BLaER1 (cell line): ENCODE measurements at regions not wholly inside any gene's neighbourhood (a gene's known extent, or its start where the extent isn't known, plus 50 kb on each side); places are given as distances from the start of the nearest gene placed in this dataset.

ENCODE experiments used
- H3K27ac ChIP-seq: shearing (Covaris generic); formaldehyde crosslinking; 2 replicates; pipeline ENCODE4 v1.8.1; 2022
- H3K27me3 ChIP-seq: shearing (Covaris generic); formaldehyde crosslinking; 2 replicates; pipeline ENCODE4 v1.8.1; 2022
- H3K36me3 ChIP-seq: shearing (Covaris generic); formaldehyde crosslinking; 2 replicates; pipeline ENCODE4 v1.8.1; 2022
- H3K4me1 ChIP-seq: shearing (Covaris generic); formaldehyde crosslinking; 2 replicates; pipeline ENCODE4 v1.8.1; 2022
- H3K4me2 ChIP-seq: shearing (Covaris generic); formaldehyde crosslinking; 2 replicates; pipeline ENCODE4 v1.8.1; 2022
- H3K4me3 ChIP-seq: shearing (Covaris generic); formaldehyde crosslinking; 2 replicates; pipeline ENCODE4 v1.8.1; 2022
- H3K9ac ChIP-seq: shearing (Covaris generic); formaldehyde crosslinking; 2 replicates; pipeline ENCODE4 v1.8.1; 2022
- H3K9me3 ChIP-seq: shearing (Covaris generic); formaldehyde crosslinking; 2 replicates; pipeline ENCODE4 v1.8.1; 2022
- H4K20me1 ChIP-seq: shearing (Covaris generic); formaldehyde crosslinking; 2 replicates; pipeline ENCODE4 v1.8.1; 2022
- Cebpa-rat ChIP-seq: shearing (Covaris generic); IDR thresholded peaks from 2 replicates; pipeline ENCODE4 v1.8.1; 2022

DNA sequence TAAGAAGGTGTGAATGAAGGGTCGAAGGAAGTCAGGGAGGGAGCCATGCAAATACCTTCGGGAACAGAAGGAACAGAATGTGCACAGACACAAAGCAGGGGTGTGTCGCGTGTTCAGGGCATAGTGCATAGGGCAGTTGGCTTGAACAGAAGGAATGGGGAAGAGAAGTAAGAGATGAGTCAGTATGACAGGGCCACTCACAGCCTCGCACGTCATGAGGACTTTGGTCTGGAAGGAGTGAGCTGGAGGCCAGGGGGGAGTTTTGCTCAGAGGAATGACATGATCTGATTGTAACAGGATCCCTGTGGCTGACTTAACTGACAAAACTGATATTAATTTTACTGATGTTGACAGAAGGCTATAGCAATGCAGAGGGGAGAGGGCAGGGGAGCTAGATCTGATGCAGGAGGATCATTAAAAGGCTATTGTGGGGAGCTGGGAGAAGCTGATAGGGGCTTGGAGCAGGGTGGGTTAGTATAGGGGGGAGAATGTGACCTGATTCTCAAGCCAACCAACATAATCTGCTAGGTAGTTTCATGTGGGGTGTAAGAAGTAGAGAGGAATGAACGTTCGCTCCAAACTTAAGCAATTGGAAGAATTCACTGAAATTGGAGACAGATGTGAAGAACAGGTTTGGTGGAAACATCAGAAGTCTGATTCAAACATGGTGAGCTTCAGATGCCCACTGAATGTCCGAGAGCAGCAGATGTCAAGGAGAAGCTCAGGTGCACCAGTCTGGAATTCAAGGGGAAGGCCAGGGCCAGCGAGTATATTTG is 60.4 kb upstream of the COPS8 start:
- H3K27ac ChIP-seq: no peak overlapping the region
- TF ChIP-seq Cebpa-rat: no peak
- H3K4me2 ChIP-seq: no peak overlapping the region
- H3K9ac ChIP-seq: no peak overlapping the region
- H3K4me3 ChIP-seq: no peak overlapping the region
- H3K9me3 ChIP-seq: peaks cover 9% of the 10 kb centered on the region
- H4K20me1 ChIP-seq: no peaks in the 10 kb centered on the region
- no peaks in the 10 kb centered on the region for H3K36me3 ChIP-seq
- H3K27me3 ChIP-seq: no peaks in the 10 kb centered on the region
- peaks cover 15% of the 10 kb centered on the region for H3K4me1 ChIP-seq

DNA sequence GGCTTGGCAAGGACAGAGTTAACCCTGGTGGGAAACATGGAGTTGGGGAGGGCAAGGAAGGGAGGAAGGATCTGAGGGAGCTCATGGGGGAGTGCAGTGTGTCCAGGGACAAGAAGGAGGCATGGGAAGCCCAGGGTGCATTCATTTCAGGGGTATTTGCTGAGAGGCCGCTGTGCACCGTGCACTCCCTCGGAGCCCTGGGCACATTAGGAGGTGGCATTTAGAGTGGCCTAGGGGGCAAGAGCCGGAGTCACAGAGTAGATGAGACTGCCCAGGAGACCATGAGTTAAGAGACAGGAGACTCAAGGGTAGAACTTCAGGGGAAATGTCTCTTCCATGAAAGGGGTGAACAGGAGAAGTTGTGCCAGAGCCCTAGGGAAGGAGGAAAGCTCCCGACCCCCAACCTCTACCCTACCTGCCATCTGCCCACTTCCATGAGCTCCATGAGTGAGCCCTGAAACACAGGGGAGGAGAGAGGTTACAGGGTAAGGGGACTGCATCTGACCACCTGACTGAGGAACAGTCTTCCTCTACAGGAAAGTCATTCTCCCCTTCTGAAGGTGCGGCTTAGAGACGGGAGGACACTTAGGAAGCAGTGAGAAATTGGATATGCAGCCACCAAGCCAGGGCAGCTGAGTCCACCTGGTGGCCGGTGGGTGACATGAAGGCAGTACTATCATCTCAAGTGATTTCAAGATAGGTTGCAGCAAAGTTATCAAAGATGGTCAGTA is 58.5 kb upstream of the COPS8 start:
- TF ChIP-seq Cebpa-rat: no peak
- H3K9ac ChIP-seq: no peak overlapping the region
- H3K27ac ChIP-seq: no peak overlapping the region
- peak overlapping the region; percentile 19; the same call in 1 of the 2 replicates for H3K4me2 ChIP-seq
- peaks cover 9% of the 10 kb centered on the region for H3K9me3 ChIP-seq
- H4K20me1 ChIP-seq: no peaks in the 10 kb centered on the region
- no peak overlapping the region for H3K4me3 ChIP-seq
- no peaks in the 10 kb centered on the region for H3K36me3 ChIP-seq
- H3K27me3 ChIP-seq: no peaks in the 10 kb centered on the region
- peaks cover 14% of the 10 kb centered on the region; the same call in 1 of the 2 replicates for H3K4me1 ChIP-seq

DNA sequence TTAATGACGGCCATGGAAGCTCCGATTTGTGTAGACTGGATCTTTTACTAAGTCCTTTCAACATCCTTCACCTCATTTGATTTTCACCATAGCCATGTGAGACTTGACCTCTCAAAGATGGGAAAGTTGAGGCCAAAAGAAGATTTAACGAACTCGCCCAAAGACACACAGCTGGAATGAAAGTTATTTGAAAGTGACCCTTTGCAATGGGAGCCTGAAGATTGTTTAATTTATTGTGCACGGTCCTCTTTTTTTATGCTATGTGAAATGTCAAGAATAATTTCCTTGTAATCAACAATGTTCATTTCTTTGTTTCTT is 58.0 kb upstream of the COPS8 start:
- no peak overlapping the region for H3K4me3 ChIP-seq
- H3K4me1 ChIP-seq: peaks cover 10% of the 10 kb centered on the region; the same call in 1 of the 2 replicates
- H3K9ac ChIP-seq: no peak overlapping the region
- H3K9me3 ChIP-seq: peaks cover 9% of the 10 kb centered on the region
- no peak overlapping the region for H3K27ac ChIP-seq
- no peaks in the 10 kb centered on the region for H3K36me3 ChIP-seq
- H3K4me2 ChIP-seq: no peak overlapping the region
- no peak for TF ChIP-seq Cebpa-rat
- H3K27me3 ChIP-seq: no peaks in the 10 kb centered on the region
- no peaks in the 10 kb centered on the region for H4K20me1 ChIP-seq

GRCh38 chr2:237030382-237030781 is 55.3 kb upstream of the COPS8 start:
- H3K9ac ChIP-seq: no peak overlapping the region
- H3K4me3 ChIP-seq: no peak overlapping the region
- H4K20me1 ChIP-seq: no peaks in the 10 kb centered on the region
- peaks cover 3% of the 10 kb centered on the region; the same call in 1 of the 2 replicates for H3K9me3 ChIP-seq
- peaks cover 7% of the 10 kb centered on the region; the same call in 1 of the 2 replicates for H3K4me1 ChIP-seq
- H3K27ac ChIP-seq: no peak overlapping the region
- H3K27me3 ChIP-seq: no peaks in the 10 kb centered on the region
- H3K36me3 ChIP-seq: no peaks in the 10 kb centered on the region
- no peak for TF ChIP-seq Cebpa-rat
- H3K4me2 ChIP-seq: no peak overlapping the region

DNA sequence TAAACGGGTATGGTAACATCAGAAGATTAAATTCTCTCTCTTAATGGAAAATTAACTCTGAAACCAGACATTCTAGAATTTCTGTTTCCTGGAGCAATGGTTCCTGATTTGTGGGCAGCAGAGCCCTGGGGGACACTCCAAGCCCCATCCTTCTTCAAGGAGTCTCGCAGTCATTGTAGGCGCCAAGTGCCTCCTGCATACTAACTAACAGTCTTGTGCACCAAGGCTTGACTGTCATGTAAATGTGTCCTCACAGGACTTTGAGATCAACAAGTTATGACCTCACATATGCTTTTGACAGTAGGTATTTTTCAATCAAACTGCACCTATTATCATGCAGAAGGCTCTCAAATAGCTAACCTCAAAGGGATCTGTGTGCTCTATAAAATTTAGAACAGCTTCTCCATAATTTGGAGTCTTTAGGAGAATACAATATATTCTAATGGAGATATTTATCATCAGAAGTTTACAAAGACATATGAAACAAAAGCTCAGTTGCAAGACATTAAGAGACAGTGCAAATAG is 52.1 kb upstream of the COPS8 start:
- Histone ChIP-seq H3K36me3 (no peaks in the 10 kb centered on the region), H3K9ac (no peak overlapping the region), H3K4me3 (no peak overlapping the region), H4K20me1 (no peaks in the 10 kb centered on the region), H3K9me3 (peaks cover 3% of the 10 kb centered on the region; the same call in 1 of the 2 replicates), H3K27me3 (no peaks in the 10 kb centered on the region), H3K27ac (no peak overlapping the region), H3K4me2 (no peak overlapping the region), H3K4me1 (0 out of 2 replicates have a peak, but pooled peaks cover 2% of the 10 kb centered on the region)
- TF ChIP-seq Cebpa-rat: no peak

DNA sequence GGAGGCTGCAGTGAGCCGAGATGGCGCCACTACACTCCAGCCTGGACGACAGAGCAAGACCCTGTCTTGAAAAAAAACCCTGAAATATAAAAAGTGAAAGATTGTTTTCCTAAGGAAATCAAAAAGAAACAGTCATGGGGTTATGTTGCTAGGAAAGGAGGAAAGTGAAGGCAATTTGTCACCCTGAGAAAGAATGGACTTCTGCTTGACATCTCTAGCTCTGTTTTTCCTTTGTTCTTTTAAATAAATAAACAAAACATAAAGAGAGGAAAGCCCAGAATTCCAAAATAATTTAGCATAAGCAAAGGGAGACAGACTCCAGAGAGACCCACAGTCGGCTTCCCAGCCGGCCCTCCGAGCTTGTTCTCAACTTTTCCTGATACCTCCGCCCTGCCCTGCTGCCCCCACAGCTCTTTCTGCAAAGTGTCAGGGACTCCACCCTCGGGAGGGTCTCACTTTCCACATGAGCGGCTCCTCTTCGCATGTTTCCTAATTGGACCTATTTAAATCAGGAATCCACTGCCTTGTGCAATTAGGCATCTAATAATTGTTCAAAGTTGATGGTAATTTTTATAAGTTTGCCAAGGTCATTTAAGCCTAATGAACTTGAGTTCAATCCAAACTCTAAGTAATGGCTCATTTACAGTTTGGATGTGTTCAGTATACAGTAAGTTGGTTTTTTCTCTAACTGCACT is 49.8 kb upstream of the COPS8 start:
- H4K20me1 ChIP-seq: no peaks in the 10 kb centered on the region
- H3K9ac ChIP-seq: no peak overlapping the region
- no peaks in the 10 kb centered on the region for H3K27me3 ChIP-seq
- peaks cover 3% of the 10 kb centered on the region; the same call in 1 of the 2 replicates for H3K9me3 ChIP-seq
- H3K4me2 ChIP-seq: no peak overlapping the region
- H3K4me3 ChIP-seq: no peak overlapping the region
- no peaks in the 10 kb centered on the region for H3K36me3 ChIP-seq
- no peak for TF ChIP-seq Cebpa-rat
- 0 out of 2 replicates have a peak, but pooled peaks cover 4% of the 10 kb centered on the region for H3K4me1 ChIP-seq
- no peak overlapping the region for H3K27ac ChIP-seq
